ENCODE measurements at regions not wholly inside any gene's neighbourhood (a gene's known extent, or its start where the extent isn't known, plus 50 kb on each side); places are given as distances from the start of the nearest gene placed in this dataset.

GRCh38 chr12:115343601-115344000, 659.6 kb upstream of the TBX3 start:
- POLR2A ChIA-PET: no interaction called here
- intact Hi-C loops (cut with micrococcal nuclease) (no loop called here), dilution Hi-C loops (cut with MboI; ENCODE audit: extremely low pct_ligation_motif_present, low sequenced_read_pairs) (no loop called here)
- no peaks in the 10 kb centered on the region for H3K4me1 ChIP-seq (ENCODE audit: control insufficient read depth, extremely low read depth, insufficient read depth, low read length)
- H3K4me3 ChIP-seq (replicated peaks in 1 of 3; ENCODE audit: insufficient read depth in 1 of 3, low read depth in 1 of 3, low read length in 3 of 3): no peak overlapping the region
- H3K9me3 ChIP-seq (replicated peaks; ENCODE audit: control insufficient read depth, insufficient read depth, low read length): no peaks in the 10 kb centered on the region
- no TSS peak for BruUV-seq (replicated peaks)
- TF ChIP-seq FOS (IDR thresholded peaks at IDR 0.05; ENCODE audit: borderline replicate concordance, insufficient read depth, low read length): no peak
- TF ChIP-seq MYC (IDR thresholded peaks at IDR 0.05; ENCODE audit: low read depth, low read length): no peak
- no peak for TF ChIP-seq GATA2 (IDR thresholded peaks at IDR 0.05; ENCODE audit: insufficient read depth, insufficient read length, low read depth, low read length)
- no peak for TF ChIP-seq JUN (IDR thresholded peaks at IDR 0.05; ENCODE audit: borderline replicate concordance, insufficient read depth, insufficient read length, low read depth)
- TF ChIP-seq, protein P1, sequence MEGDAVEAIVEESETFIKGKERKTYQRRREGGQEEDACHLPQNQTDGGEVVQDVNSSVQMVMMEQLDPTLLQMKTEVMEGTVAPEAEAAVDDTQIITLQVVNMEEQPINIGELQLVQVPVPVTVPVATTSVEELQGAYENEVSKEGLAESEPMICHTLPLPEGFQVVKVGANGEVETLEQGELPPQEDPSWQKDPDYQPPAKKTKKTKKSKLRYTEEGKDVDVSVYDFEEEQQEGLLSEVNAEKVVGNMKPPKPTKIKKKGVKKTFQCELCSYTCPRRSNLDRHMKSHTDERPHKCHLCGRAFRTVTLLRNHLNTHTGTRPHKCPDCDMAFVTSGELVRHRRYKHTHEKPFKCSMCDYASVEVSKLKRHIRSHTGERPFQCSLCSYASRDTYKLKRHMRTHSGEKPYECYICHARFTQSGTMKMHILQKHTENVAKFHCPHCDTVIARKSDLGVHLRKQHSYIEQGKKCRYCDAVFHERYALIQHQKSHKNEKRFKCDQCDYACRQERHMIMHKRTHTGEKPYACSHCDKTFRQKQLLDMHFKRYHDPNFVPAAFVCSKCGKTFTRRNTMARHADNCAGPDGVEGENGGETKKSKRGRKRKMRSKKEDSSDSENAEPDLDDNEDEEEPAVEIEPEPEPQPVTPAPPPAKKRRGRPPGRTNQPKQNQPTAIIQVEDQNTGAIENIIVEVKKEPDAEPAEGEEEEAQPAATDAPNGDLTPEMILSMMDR (IDR thresholded peaks at IDR 0.05; ENCODE audit: extremely low read depth in 1 of 2, insufficient read depth in 1 of 2, low read depth in 1 of 2, low read length in 2 of 2): no peak
- TF ChIP-seq, protein P2, sequence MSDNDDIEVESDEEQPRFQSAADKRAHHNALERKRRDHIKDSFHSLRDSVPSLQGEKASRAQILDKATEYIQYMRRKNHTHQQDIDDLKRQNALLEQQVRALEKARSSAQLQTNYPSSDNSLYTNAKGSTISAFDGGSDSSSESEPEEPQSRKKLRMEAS (IDR thresholded peaks at IDR 0.05; ENCODE audit: insufficient read depth, insufficient read length): no peak
- no peak for TF ChIP-seq EZH2 (IDR thresholded peaks at IDR 0.05; ENCODE audit: borderline replicate concordance, low read depth, low read length, severe bottlenecking)
- no peak overlapping the region for H2AFZ ChIP-seq (ENCODE audit: low read depth, low read length)
- H3K4me2 ChIP-seq (ENCODE audit: insufficient read depth, low read length): no peak overlapping the region
- H3K27me3 ChIP-seq (ENCODE audit: control insufficient read depth in 2 of 2, insufficient read depth in 2 of 2, low read length in 2 of 2): no peaks in the 10 kb centered on the region
- no peaks in the 10 kb centered on the region for H3K36me3 ChIP-seq (ENCODE audit: control insufficient read depth in 2 of 2, extremely low read depth in 1 of 2, insufficient read depth in 2 of 2, low read length in 2 of 2)
- no peaks in the 10 kb centered on the region for H4K20me1 ChIP-seq (replicated peaks; ENCODE audit: control insufficient read depth, extremely low read depth, insufficient read depth, low read length)
- no peaks in the 10 kb centered on the region for H3K79me2 ChIP-seq (ENCODE audit: control insufficient read depth, insufficient read depth, low read length)
- no peak overlapping the region for H3K9ac ChIP-seq (replicated peaks; ENCODE audit: extremely low read depth, insufficient read depth, low read length)
- no peaks in the 10 kb centered on the region for H3K9me1 ChIP-seq (replicated peaks; ENCODE audit: control insufficient read depth, extremely low read depth, insufficient read depth, low read length)
- no peak for DNase-seq (ENCODE audit: low read depth, low spot score)
- CTCF ChIA-PET: no interaction called here
- no peak for FAIRE-seq
- H3K27ac ChIP-seq (ENCODE audit: insufficient read depth, low read depth, low read length): no peak overlapping the region

Measured in endothelial cell of umbilical vein (primary cell).